Upper lobe of right lung (tissue), 1 donor: ENCODE measurements at regions not wholly inside any gene's neighbourhood (a gene's known extent, or its start where the extent isn't known, plus 50 kb on each side); places are given as distances from the start of the nearest gene placed in this dataset.

Experiments used
- ATAC-seq: fragments of 200-7000 bp; cut with Tn5 transposase; one replicate; pipeline ENCODE4 v1.9.1; 2020; ENCODE audit warnings: mild to moderate bottlenecking, moderate library complexity
- DNase-seq: peaks from one replicate; pipeline ENCODE4 v3.0.0-alpha.2; 2020
- H3K27ac ChIP-seq: fragments of 200-600 bp; one replicate; pipeline ENCODE4 v1.8.0; 2022
- H3K27me3 ChIP-seq: fragments of 200-600 bp; one replicate; pipeline ENCODE4 v1.8.0; 2022; ENCODE audit warnings: mild to moderate bottlenecking
- H3K36me3 ChIP-seq: fragments of 200-600 bp; one replicate; pipeline ENCODE4 v1.8.0; 2022
- H3K4me1 ChIP-seq: fragments of 200-600 bp; one replicate; pipeline ENCODE4 v1.8.0; 2022
- H3K4me3 ChIP-seq: fragments of 200-600 bp; one replicate; pipeline ENCODE4 v1.8.0; 2022; ENCODE audit warnings: mild to moderate bottlenecking
- H3K9me3 ChIP-seq: fragments of 200-600 bp; one replicate; pipeline ENCODE4 v1.8.0; 2022
- CTCF ChIP-seq: fragments of 200-600 bp; IDR thresholded peaks from one replicate; pipeline ENCODE4 v1.8.0; 2022; ENCODE audit warnings: antibody characterized with exemption
- intact Hi-C: fragments of 100-400 bp; cut with DNase I; formaldehyde crosslinking; loops from one replicate; pipeline ENCODE4 v1.11.0; 2022
- donor health status: DM: no; HTN: yes; CAD: no; lungs with severe emphysema.

- Histone ChIP-seq H3K27ac (no peak overlapping the region), H3K9me3 (no peaks in the 10 kb centered on the region), H3K4me1 (no peaks in the 10 kb centered on the region), H3K27me3 (no peaks in the 10 kb centered on the region), H3K36me3 (no peaks in the 10 kb centered on the region), H3K4me3 (no peak overlapping the region)
- intact Hi-C loops, result no loop called here
- TF ChIP-seq CTCF, result no peak
- no peak for DNase-seq
- no peak for ATAC-seq
Observed at GRCh38 chr9:106376689-106377088, 486.3 kb upstream of the ZNF462 start.

- Histone ChIP-seq H3K27me3 (no peaks in the 10 kb centered on the region), H3K4me1 (no peaks in the 10 kb centered on the region), H3K4me3 (no peak overlapping the region), H3K27ac (no peak overlapping the region), H3K9me3 (no peaks in the 10 kb centered on the region), H3K36me3 (no peaks in the 10 kb centered on the region)
- TF ChIP-seq CTCF, result no peak
- intact Hi-C loops, result no loop called here
- no peak for DNase-seq
- ATAC-seq, result no peak
Observed at GRCh38 chr9:106383072-106383471, 479.9 kb upstream of the ZNF462 start.

- TF ChIP-seq CTCF, result no peak
- no peak overlapping the region for H3K27ac ChIP-seq
- no peaks in the 10 kb centered on the region for H3K9me3 ChIP-seq
- no peaks in the 10 kb centered on the region for H3K27me3 ChIP-seq
- intact Hi-C loops, result no loop called here
- H3K4me3 ChIP-seq, result no peak overlapping the region
- H3K36me3 ChIP-seq, result no peaks in the 10 kb centered on the region
- ATAC-seq, result no peak
- H3K4me1 ChIP-seq, result no peaks in the 10 kb centered on the region
- no peak for DNase-seq
Observed at GRCh38 chr9:106387965-106388364, 475.0 kb upstream of the ZNF462 start.

GRCh38 chr9:106393226-106393625 is 469.7 kb upstream of the ZNF462 start:
- H3K27me3 ChIP-seq, result no peaks in the 10 kb centered on the region

GRCh38 chr9:106400170-106400569 is 462.8 kb upstream of the ZNF462 start:
- Histone ChIP-seq H3K27ac (no peak overlapping the region), H3K36me3 (no peaks in the 10 kb centered on the region), H3K9me3 (no peaks in the 10 kb centered on the region), H3K27me3 (no peaks in the 10 kb centered on the region), H3K4me3 (no peak overlapping the region), H3K4me1 (no peaks in the 10 kb centered on the region)
- no peak for TF ChIP-seq CTCF
- intact Hi-C loops, result no loop called here
- DNase-seq, result no peak
- no peak for ATAC-seq

More at GRCh38 chr9:106393226-106393625, 469.7 kb upstream of the ZNF462 start:
- Histone ChIP-seq H3K27ac (no peak overlapping the region), H3K36me3 (no peaks in the 10 kb centered on the region), H3K4me1 (no peaks in the 10 kb centered on the region), H3K9me3 (no peaks in the 10 kb centered on the region), H3K4me3 (no peak overlapping the region)
- TF ChIP-seq CTCF, result no peak
- no peak for DNase-seq
- intact Hi-C loops, result no loop called here
- no peak for ATAC-seq

GRCh38 chr9:106400950-106401349 is 462.0 kb upstream of the ZNF462 start:
- no peak for ATAC-seq
- intact Hi-C loops, result no loop called here
- TF ChIP-seq CTCF, result no peak

More at GRCh38 chr9:106400950-106401349, 462.0 kb upstream of the ZNF462 start:
- no peaks in the 10 kb centered on the region for H3K36me3 ChIP-seq
- H3K4me3 ChIP-seq, result no peak overlapping the region
- H3K27me3 ChIP-seq, result no peaks in the 10 kb centered on the region
- H3K9me3 ChIP-seq, result no peaks in the 10 kb centered on the region
- no peak overlapping the region for H3K27ac ChIP-seq
- no peaks in the 10 kb centered on the region for H3K4me1 ChIP-seq
- DNase-seq, result no peak
